ENCODE measurements at regions not wholly inside any gene's neighbourhood (a gene's known extent, or its start where the extent isn't known, plus 50 kb on each side); places are given as distances from the start of the nearest gene placed in this dataset.

DNA sequence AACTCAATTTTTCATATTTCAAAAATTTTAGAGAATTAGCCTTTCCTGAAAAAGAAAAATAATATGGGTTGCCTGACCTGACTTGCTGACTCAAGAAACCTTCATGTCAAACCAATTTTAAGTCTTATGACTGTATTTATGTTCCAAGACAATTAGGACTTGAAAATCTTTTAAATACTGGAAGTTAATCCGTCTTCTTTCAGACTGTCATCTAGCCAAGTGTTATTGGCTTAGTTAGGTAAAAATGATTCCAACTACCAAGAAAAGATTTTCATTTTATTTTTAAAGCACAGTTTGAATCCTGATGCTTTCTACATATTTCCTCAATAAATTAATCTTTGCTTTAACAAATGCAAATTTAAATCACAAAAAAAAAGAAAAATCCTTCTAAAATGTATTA, 337.6 kb downstream of the SLITRK6 start:
- ChIA-PET POLR2A (no interaction called here), CTCF (no interaction called here)
- TF ChIP-seq, protein P1, sequence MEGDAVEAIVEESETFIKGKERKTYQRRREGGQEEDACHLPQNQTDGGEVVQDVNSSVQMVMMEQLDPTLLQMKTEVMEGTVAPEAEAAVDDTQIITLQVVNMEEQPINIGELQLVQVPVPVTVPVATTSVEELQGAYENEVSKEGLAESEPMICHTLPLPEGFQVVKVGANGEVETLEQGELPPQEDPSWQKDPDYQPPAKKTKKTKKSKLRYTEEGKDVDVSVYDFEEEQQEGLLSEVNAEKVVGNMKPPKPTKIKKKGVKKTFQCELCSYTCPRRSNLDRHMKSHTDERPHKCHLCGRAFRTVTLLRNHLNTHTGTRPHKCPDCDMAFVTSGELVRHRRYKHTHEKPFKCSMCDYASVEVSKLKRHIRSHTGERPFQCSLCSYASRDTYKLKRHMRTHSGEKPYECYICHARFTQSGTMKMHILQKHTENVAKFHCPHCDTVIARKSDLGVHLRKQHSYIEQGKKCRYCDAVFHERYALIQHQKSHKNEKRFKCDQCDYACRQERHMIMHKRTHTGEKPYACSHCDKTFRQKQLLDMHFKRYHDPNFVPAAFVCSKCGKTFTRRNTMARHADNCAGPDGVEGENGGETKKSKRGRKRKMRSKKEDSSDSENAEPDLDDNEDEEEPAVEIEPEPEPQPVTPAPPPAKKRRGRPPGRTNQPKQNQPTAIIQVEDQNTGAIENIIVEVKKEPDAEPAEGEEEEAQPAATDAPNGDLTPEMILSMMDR (IDR thresholded peaks at IDR 0.05; ENCODE audit: control extremely low read depth, extremely low read depth, low read depth, missing control alignments), result no peak
- DNase-seq (ENCODE audit: extremely low spot score), result no peak

DNA sequence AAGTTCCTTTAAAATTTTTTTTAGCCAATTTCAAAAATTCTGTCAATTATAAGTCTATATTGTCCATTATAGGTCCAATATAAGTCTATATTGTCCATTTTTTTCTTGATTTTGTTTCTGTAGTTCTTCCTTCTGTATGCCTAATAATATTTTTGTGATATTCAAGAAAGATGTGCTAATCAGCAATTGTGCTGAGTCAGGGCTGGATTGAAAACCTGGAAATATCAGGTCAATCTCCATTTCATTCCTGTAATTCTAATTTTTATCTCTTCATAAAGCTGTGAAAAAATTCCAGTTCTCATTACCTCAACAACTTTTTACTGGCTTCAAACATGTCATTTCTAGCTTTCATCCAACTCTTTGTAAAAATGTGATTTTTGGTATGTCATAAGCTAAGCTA, 353.7 kb downstream of the SLITRK6 start:
- CTCF ChIA-PET, result no interaction called here
- no peak for DNase-seq (ENCODE audit: extremely low spot score)
- POLR2A ChIA-PET, result no interaction called here
- TF ChIP-seq, protein P1 (IDR thresholded peaks at IDR 0.05; ENCODE audit: control extremely low read depth, extremely low read depth, low read depth, missing control alignments), result no peak

DNA sequence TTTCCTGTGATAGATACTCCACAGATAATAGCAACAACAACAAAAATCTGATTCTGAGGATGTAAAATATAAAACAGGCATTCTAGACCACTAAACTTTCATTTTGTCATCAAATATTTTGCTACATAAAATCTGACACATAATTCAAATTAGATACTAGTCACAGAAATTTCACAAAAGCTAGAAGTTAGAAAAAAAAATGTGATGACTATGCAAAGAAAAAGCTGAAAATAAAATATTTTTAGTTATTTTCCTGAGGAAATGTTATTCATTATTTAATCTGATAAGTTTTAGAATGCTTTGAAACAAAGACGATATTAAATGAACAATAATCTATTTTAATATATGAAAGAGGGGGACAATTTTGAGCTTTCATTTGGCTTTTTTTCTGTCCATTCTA, 357.2 kb downstream of the SLITRK6 start:
- no peak for DNase-seq (ENCODE audit: extremely low spot score)
- POLR2A ChIA-PET, result no interaction called here
- TF ChIP-seq, protein P1 (IDR thresholded peaks at IDR 0.05; ENCODE audit: control extremely low read depth, extremely low read depth, low read depth, missing control alignments), result no peak
- CTCF ChIA-PET, result no interaction called here

DNA sequence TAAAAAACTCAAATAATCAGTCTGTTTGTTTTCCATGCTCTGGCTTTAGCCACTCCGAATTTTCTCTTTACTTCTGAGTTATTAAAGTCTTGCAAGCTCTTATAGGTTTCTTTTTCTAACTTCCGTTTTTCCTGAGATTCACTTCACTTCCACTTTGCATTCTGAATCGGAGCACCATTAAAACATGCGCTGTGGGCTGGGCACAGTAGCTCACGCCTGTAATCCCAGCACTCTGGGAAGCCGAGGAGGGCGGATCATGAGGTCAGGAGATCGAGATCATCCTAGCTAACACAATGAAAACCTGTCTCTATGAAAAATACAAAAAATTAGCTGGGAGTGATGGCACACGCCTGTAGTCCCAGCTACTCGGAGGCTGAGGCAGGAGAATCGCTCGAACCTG, 357.9 kb downstream of the SLITRK6 start:
- ChIA-PET CTCF (no interaction called here), POLR2A (no interaction called here)
- no peak for DNase-seq (ENCODE audit: extremely low spot score)
- TF ChIP-seq, protein P1 (IDR thresholded peaks at IDR 0.05; ENCODE audit: control extremely low read depth, extremely low read depth, low read depth, missing control alignments), result no peak

DNA sequence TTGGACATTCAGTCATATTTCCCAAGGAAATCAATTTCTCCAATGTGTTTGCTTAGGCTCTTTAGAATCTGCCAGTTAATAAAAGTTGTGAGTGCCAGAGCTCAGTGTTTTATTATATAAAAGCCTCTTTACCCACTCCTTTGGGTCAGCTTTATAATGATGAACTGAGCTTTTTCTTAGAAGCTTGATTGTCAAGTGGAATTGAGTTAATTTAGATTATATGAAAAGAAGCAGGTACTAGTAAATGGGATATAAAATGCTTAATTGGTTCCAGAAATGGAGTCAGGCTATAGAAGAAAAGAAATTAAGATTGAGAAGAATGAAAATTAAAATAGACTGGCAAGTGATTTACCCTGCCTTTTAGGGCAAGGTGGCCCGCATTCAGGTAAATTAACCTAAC, 363.2 kb downstream of the SLITRK6 start:
- TF ChIP-seq, protein P1 (IDR thresholded peaks at IDR 0.05; ENCODE audit: control extremely low read depth, extremely low read depth, low read depth, missing control alignments), result no peak
- ChIA-PET CTCF (no interaction called here), POLR2A (no interaction called here)
- DNase-seq (ENCODE audit: extremely low spot score), result no peak

DNA sequence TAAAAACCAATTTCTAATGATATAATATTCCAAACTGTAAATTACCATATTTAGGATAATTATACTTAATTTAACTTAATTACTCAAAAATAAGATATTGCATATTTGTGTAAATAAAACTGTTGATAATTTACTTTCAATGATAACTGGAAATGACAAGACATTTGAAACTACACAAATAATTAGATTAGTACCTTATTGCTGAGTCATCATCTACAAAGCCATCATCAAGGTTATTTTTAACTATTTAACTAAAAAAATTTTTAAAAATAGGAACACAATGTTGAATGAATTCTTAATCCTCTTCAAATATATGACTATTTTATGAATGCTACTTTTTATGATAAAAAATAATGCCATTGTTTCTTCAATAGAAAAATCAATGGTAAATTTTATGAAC, 364.3 kb downstream of the SLITRK6 start:
- TF ChIP-seq, protein P1 (IDR thresholded peaks at IDR 0.05; ENCODE audit: control extremely low read depth, extremely low read depth, low read depth, missing control alignments), result no peak
- ChIA-PET CTCF (no interaction called here), POLR2A (no interaction called here)
- DNase-seq (ENCODE audit: extremely low spot score), result no peak

DNA sequence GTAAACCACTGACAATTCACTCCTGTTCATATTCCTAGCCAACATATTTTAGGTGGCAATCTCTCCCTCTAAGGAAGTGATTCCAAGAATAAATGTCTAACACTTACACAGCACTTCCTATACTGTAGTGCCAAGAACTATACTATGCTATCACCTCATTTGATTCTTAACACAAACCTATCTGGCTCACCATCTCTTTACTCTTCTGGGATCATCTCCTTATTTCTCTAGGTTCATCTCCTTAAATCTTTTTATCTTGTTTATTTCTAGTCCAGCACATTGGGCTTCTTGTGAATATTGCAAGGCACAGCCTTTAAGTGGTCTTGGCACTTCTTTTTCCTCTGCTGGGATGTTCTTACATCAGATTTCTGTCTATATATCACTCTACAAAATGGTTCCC, 366.3 kb downstream of the SLITRK6 start:
- CTCF ChIA-PET, result no interaction called here
- POLR2A ChIA-PET, result no interaction called here
- DNase-seq (ENCODE audit: extremely low spot score), result no peak
- TF ChIP-seq, protein P1 (IDR thresholded peaks at IDR 0.05; ENCODE audit: control extremely low read depth, extremely low read depth, low read depth, missing control alignments), result no peak

All from GM10248 (cell line).